ENCODE measurements at regions not wholly inside any gene's neighbourhood (a gene's known extent, or its start where the extent isn't known, plus 50 kb on each side); places are given as distances from the start of the nearest gene placed in this dataset.

- TF ChIP-seq EZH2phosphoT487 (IDR thresholded peaks at IDR 0.05; ENCODE audit: borderline replicate concordance, low read depth, low read length) (no peak), CTCF (conservative IDR thresholded peaks at IDR 0.05; ENCODE audit: low read length) (no peak)
Measured at GRCh38 chr6:159606786-159607185, 86.3 kb downstream of the SOD2 start.

Measured in OCI-LY7 (cell line).